ENCODE measurements at regions not wholly inside any gene's neighbourhood (a gene's known extent, or its start where the extent isn't known, plus 50 kb on each side); places are given as distances from the start of the nearest gene placed in this dataset.
"Not testable (repeated sequence)": the region's sequence is repeated elsewhere in the genome, so short reads cannot be mapped to it uniquely, and the experiment has no call there.

DNA sequence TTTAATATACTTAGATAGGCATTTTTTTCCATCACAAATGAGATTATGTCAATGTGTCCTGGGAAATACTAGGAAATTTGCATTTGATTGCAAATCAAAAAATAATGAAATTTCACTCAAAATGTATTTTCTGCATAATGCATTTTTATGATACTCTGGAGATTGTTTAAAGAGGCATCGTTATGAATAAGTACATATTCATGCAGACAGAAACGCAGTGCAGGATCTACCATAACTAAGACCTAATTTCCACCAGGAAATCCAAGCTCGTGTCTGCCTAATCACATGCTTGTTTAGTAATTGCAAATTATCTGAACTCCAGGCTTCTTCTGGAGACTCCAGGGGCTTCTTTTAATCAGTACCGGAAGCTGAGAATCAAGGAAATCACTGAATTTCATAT is 163.5 kb upstream of the MXRA5 start:
- TF ChIP-seq, protein P1, sequence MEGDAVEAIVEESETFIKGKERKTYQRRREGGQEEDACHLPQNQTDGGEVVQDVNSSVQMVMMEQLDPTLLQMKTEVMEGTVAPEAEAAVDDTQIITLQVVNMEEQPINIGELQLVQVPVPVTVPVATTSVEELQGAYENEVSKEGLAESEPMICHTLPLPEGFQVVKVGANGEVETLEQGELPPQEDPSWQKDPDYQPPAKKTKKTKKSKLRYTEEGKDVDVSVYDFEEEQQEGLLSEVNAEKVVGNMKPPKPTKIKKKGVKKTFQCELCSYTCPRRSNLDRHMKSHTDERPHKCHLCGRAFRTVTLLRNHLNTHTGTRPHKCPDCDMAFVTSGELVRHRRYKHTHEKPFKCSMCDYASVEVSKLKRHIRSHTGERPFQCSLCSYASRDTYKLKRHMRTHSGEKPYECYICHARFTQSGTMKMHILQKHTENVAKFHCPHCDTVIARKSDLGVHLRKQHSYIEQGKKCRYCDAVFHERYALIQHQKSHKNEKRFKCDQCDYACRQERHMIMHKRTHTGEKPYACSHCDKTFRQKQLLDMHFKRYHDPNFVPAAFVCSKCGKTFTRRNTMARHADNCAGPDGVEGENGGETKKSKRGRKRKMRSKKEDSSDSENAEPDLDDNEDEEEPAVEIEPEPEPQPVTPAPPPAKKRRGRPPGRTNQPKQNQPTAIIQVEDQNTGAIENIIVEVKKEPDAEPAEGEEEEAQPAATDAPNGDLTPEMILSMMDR (IDR thresholded peaks at IDR 0.05; ENCODE audit: low read depth, low read length) = no peak
- DNase-seq (ENCODE audit: extremely low read depth, low read depth) = no peak

DNA sequence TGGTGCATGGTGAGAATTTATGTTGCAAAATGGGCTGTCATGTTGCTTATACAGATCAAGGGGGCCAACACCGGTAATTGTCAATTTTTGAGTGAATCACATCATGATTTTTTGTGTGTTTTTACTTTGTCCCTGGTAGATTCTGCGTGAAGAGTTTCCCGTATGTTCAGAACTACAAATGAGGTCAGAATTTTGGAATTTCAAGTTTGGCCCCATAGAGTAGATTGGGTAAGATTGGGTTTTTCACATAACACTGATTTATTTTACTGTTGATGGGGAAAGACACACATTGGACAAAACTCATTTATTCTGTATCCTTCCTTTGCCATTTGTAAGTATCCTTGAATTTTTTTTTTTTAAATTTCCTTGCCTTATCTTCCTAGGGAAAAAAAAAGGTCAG is 158.5 kb upstream of the MXRA5 start:
- TF ChIP-seq, protein P1 (IDR thresholded peaks at IDR 0.05; ENCODE audit: low read depth, low read length) = no peak
- DNase-seq (ENCODE audit: extremely low read depth, low read depth) = no peak

DNA sequence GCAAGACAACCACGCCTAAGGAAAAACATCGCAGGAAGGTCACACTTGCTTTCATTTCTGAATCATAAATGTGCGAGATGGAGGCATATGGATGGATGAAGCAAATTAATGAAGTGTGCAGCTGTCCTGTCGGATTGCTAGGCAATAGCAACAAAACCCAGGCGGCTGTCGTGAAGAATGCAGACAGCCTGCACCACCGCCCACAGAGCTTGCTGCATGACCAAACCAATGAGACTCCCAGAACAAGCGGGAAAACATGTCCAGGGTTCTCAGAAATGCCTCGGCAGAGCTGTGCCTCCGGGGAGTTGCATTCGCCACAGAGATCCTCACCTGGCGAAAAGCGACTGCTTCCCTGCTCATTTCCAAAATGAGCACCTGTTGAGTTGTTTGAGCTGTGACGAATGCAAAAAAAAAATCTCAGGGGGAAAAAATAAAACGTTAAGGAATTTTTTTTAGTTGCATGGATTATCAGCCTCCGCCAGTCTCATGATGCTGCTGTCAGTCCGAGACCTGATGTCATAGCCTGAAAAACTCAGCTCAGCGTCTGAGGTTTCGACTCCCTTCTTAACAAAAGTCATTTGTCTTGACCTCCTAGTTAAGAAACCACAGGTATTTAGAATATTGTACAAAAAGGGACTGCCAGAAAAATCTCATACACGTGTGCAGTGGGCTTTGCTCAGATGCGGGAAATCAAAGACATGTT is 155.5 kb upstream of the MXRA5 start:
- TF ChIP-seq, protein P1 (IDR thresholded peaks at IDR 0.05; ENCODE audit: low read depth, low read length) = no peak
- no peak for DNase-seq (ENCODE audit: extremely low read depth, low read depth)

DNA sequence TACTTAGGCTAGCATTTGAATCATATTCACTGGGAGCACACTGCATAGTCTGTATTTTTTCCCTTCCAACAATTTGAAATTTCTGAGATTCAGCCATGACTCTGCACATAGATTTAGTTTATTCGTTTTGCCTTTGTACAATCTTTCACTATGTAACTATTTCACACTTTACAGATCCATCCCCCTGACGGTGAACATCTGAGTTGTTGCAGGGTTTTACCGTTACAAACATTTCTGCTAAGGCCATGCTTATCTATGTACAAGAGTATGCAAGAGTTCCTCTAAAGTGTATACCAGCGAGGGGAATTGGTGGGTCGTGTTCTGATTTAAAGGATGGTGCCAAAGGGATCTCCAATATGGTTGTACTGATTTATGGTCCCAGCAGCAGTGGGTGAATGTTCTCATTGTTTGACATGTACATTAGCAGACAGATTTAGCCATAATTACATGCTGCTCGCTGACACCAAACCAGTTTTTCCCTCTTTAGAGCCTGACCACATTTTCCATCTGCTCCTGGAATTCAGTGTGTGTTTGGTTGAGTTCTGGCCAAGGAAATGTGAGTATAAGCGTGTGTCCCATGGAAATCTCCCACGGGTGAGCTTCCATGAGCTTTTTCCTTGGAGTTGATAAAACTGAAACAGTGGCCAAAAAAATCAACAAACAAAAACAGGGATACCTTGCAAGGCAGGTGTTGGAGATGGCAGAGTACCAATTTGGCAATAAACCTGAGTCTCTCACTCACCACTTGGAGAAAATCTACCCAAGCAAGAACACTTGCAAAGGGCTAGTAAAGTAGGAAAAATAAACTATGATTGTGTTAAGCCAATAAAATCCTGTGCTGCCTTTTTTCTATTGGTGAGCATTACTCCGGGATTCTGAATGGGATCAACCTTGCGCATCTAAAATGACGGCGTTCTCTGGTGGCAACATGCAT is 149.7 kb upstream of the MXRA5 start:
- DNase-seq (ENCODE audit: extremely low read depth, low read depth) = not testable (repeated sequence)

DNA sequence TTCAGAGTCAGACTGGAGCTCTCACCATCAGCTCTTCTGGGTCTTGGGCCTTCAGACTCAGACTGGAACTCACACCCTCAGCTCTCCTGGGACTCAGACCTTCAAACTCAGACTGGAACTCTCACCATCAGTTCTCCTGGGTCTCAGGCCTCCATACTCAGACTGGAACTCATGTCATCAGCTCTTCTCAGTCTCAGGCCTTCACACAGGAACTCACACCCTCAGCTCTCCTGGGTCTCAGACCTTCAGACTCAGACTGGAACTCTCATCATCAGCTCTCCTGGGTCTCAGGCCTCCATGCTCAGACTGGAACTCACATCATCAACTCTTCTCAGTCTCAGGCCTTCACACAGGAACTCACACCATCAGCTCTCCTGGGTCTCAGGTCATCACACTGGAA is 147.2 kb upstream of the MXRA5 start:
- TF ChIP-seq, protein P1 (IDR thresholded peaks at IDR 0.05; ENCODE audit: low read depth, low read length) = no peak
- DNase-seq (ENCODE audit: extremely low read depth, low read depth) = no peak

DNA sequence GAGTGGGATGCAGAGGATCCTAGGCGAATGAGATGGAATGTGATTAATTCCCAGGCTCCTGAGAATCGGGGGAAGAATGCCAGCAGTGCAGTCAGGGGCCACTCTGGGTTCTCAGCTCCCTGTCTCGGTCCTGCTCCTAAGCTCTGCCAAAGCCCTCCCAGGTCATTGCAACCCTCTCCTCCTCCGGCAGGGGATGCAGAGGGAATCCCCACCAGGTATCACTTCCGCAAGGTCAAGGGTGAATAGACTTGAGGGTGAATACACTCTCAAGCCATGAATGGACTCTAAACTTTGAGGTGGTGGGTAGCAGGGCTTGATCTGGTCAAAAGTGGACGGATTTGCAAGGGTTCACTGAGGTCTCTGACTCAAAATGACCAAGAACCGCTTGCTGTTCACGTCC is 139.3 kb upstream of the MXRA5 start:
- TF ChIP-seq, protein P1 (IDR thresholded peaks at IDR 0.05; ENCODE audit: low read depth, low read length) = no peak
- no peak for DNase-seq (ENCODE audit: extremely low read depth, low read depth)

DNA sequence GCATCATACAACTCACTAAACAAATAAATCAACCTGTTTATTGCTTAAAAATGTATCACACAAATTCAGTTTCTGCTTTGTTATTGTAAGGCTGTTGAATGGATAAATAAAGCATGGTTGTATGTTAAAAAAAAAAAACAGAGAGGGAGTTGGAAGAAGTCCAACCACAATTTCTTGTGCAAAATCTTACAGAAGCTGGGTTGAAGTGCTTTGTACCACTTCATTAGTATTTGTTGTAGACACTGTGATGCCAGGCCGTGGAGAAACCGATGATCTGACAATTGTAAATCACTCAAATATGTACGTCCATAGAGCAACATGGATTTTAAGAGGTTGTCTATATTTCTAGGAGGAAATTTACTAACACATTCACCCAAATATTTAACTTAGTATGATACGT is 132.6 kb upstream of the MXRA5 start:
- TF ChIP-seq, protein P1 (IDR thresholded peaks at IDR 0.05; ENCODE audit: low read depth, low read length) = no peak
- no peak for DNase-seq (ENCODE audit: extremely low read depth, low read depth)
